GM10266 (cell line): ENCODE measurements at regions not wholly inside any gene's neighbourhood (a gene's known extent, or its start where the extent isn't known, plus 50 kb on each side); places are given as distances from the start of the nearest gene placed in this dataset.
A peak's percentile ranks its signal among the peaks of the same experiment; 100 is the strongest.

ENCODE experiments used
- DNase-seq: peaks from one replicate; pipeline ENCODE4 v3.0.0; 2012; ENCODE audit errors: extremely low spot score
- CTCF ChIP-seq: IDR thresholded peaks from 2 replicates; pipeline ENCODE4 v1.5.1; 2012; ENCODE audit warnings: mild to moderate bottlenecking, low read depth; ENCODE audit not compliant: control insufficient read depth, insufficient read depth; ENCODE audit errors: missing control alignments

GRCh38 chr4:113825272-113825671 is 63.7 kb upstream of the CAMK2D start:
- TF ChIP-seq CTCF = no peak
- DNase-seq = no peak

- no peak for DNase-seq
- TF ChIP-seq CTCF = no peak
Measured at GRCh38 chr4:113824396-113824795, 62.9 kb upstream of the CAMK2D start.

- DNase-seq = peak; percentile 34
- TF ChIP-seq CTCF = no peak
Measured at GRCh38 chr4:113823291-113823659, 61.7 kb upstream of the CAMK2D start.

- DNase-seq = peak; percentile 38
- no peak for TF ChIP-seq CTCF
Measured at GRCh38 chr4:113822555-113823290, 61.2 kb upstream of the CAMK2D start.

GRCh38 chr4:113821856-113822255 is 60.3 kb upstream of the CAMK2D start:
- no peak for DNase-seq
- TF ChIP-seq CTCF = no peak

- no peak for DNase-seq
- no peak for TF ChIP-seq CTCF
Measured at GRCh38 chr4:113820108-113820507, 58.6 kb upstream of the CAMK2D start.

GRCh38 chr4:113815826-113816225 is 54.3 kb upstream of the CAMK2D start:
- no peak for DNase-seq
- no peak for TF ChIP-seq CTCF
